Psoas muscle (tissue), 7 donors: ENCODE measurements at regions not wholly inside any gene's neighbourhood (a gene's known extent, or its start where the extent isn't known, plus 50 kb on each side); places are given as distances from the start of the nearest gene placed in this dataset.

Experiments used
- ATAC-seq, 4 donors: fragments of 200-7000 bp; cut with Tn5 transposase; one replicate each; pipeline ENCODE4 v1.9.1; 2020; ENCODE audit warnings: moderate library complexity in 3 of 4, mild to moderate bottlenecking in 2 of 4
- DNase-seq, 2 donors: peaks; one replicate each; pipeline ENCODE4 v3.0.0-alpha.2; 2020
- H3K27ac ChIP-seq: fragments of 200-600 bp; one replicate; pipeline ENCODE4 v1.8.0; 2022
- H3K27me3 ChIP-seq, 3 donors: fragments of 200-600 bp in 1 of 3; one replicate each; pipeline versions ENCODE4 v1.6.1 to v1.8.0; 2013 to 2022; ENCODE audit warnings: low read length in 2 of 3, mild to moderate bottlenecking in 2 of 3, moderate library complexity in 1 of 3; ENCODE audit not compliant: insufficient read depth in 3 of 3
- H3K36me3 ChIP-seq, 2 donors: fragments of 200-600 bp in 1 of 2; one replicate each; pipeline versions ENCODE4 v1.6.1 to v1.8.0; 2013 to 2022; ENCODE audit warnings: low read depth in 1 of 2, mild to moderate bottlenecking in 1 of 2, moderate library complexity in 1 of 2; ENCODE audit not compliant: insufficient read depth in 1 of 2
- H3K4me1 ChIP-seq: fragments of 200-600 bp; one replicate; pipeline ENCODE4 v1.8.0; 2022
- H3K4me3 ChIP-seq: fragments of 200-600 bp; one replicate; pipeline ENCODE4 v1.8.0; 2022; ENCODE audit warnings: mild to moderate bottlenecking
- H3K9me3 ChIP-seq: fragments of 200-600 bp; one replicate; pipeline ENCODE4 v1.8.0; 2022
- WGBS, 3 donors: extraction: QIAGEN DNeasy Blood & Tissue Kit; methylation state at CpG; one replicate each; pipeline versions ENCODE4 v1.1.6 to v1.1.7; 2013; 5-methylcytosine and 5-hydroxymethylcytosine counted together
- intact Hi-C, 2 donors: fragments of 100-400 bp; cut with DNase I; formaldehyde crosslinking; loops; one replicate each; pipeline versions ENCODE4 v1.11.0 to v1.14.2; 2022
- TF ChIP-seq, protein P1 (sequence below): fragments of 200-600 bp; IDR thresholded peaks from one replicate; pipeline ENCODE4 v1.8.0; 2022; ENCODE audit warnings: antibody characterized with exemption
- donor health status: healthy with polysubstance abuse.
- donor health status: DM: no; HTN: no; CAD: no; lungs with moderate emphysema.
- donor health status: Bipolar disorder and iron deficiency.
- donor health status: healthy.
- donor health status: DM: yes; HTN: yes; CAD: no.
- donor health status: DM: no; HTN: no; CAD: no.
- donor health status: DM: yes; HTN: yes; CAD: no.

DNA sequence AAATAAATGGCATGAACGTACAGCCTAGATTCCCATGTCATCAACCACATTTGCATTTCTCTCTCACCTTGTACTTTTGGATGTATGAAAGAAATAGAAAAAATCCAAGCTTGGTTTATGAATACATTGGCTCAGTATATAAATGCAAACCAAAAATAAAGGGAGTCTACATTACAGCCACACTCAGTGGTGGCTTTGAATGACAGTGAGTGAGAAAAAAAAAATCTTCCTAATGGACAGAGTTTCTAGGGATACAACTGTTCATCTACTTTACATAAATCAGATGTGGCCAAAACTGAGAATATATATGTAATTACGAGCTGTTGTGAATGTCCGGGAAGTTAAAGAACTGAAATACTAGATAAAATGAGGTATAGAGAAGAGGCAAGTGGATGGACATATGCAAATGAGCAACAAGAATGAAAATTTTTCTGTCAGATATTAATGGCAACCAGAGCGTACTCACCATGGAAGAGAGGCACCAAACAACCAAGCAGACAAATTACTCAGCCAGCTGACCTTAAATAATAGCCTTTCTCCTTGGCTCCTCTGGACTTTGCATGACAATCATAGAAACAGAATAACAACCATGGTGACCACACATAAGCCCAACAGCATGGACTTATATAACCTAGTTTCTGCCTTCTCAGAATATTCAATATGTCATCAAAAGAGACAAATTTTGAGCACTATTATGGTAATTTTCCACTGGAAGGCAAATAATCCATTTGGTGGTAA lies 1305.8 kb downstream of the OTOL1 start:
- no peak overlapping the region for H3K27ac ChIP-seq
- H3K9me3 ChIP-seq: no peaks in the 10 kb centered on the region
- no peaks in the 10 kb centered on the region for H3K4me1 ChIP-seq
- ATAC-seq: no peak
- 86 to 87% methylated on average over 4 of the region's 4 CpGs; no CpG with 5 or more reads in 1 of the 3 donors for WGBS, 3 donors
- no peak for DNase-seq
- intact Hi-C loops: no loop called here
- H3K4me3 ChIP-seq: no peak overlapping the region
- TF ChIP-seq, protein P1, sequence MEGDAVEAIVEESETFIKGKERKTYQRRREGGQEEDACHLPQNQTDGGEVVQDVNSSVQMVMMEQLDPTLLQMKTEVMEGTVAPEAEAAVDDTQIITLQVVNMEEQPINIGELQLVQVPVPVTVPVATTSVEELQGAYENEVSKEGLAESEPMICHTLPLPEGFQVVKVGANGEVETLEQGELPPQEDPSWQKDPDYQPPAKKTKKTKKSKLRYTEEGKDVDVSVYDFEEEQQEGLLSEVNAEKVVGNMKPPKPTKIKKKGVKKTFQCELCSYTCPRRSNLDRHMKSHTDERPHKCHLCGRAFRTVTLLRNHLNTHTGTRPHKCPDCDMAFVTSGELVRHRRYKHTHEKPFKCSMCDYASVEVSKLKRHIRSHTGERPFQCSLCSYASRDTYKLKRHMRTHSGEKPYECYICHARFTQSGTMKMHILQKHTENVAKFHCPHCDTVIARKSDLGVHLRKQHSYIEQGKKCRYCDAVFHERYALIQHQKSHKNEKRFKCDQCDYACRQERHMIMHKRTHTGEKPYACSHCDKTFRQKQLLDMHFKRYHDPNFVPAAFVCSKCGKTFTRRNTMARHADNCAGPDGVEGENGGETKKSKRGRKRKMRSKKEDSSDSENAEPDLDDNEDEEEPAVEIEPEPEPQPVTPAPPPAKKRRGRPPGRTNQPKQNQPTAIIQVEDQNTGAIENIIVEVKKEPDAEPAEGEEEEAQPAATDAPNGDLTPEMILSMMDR: no peak
- no peaks in the 10 kb centered on the region for H3K27me3 ChIP-seq
- no peaks in the 10 kb centered on the region for H3K36me3 ChIP-seq

DNA sequence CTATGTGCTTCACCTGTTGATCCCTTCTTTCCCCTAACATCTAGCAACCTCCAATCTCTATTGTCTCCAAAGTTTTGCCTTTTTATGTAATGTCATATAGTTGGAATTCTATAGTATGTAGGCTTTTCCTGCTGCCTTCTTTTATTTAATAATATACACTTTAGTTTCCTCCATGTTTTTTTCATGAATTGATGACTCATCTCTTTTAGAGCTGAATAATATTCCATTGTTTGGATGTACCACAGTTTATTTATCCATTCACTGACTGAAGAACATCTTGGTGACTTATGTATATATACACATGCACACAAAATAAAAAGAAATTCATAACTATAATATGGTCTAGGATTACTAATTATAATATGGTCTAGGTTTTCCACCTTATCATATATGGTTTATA lies 1314.2 kb downstream of the OTOL1 start:
- no peaks in the 10 kb centered on the region for H3K27me3 ChIP-seq
- no peak overlapping the region for H3K27ac ChIP-seq
- no peaks in the 10 kb centered on the region for H3K4me1 ChIP-seq
- intact Hi-C loops: no loop called here
- H3K9me3 ChIP-seq: no peaks in the 10 kb centered on the region
- H3K4me3 ChIP-seq: no peak overlapping the region
- TF ChIP-seq, protein P1: no peak
- DNase-seq (no peak), ATAC-seq (no peak)
- H3K36me3 ChIP-seq: no peaks in the 10 kb centered on the region

DNA sequence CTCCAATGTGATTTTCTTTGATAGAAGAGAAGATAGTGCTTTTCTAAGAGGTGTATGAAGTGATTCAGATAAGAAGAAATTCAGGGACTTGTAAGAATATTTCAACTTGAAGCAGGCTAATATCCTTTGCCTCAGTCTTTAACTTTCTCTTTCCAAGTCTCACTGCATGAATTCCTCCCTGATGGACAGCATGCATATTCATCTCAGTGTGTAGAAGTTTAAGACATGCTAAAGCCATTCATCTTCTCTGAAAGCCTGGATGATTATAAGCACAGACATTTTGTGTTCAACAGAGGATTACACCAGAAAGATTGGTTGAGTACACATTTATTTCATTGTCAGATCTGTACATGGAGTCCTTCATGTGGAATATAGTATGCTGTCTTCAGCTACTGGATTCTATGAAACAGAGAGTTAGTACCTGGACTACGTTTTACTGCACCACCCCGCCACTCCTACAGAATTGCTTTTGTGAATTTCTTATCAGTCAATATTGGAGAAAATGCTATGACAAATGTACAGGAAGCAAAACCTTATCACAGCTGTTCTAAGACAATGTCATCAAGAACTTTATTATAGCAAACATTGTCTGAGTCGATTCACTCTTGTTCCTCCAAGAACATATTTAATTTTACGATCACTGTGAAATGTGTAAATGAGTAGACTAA lies 1346.1 kb downstream of the OTOL1 start:
- H3K4me1 ChIP-seq: no peaks in the 10 kb centered on the region
- DNase-seq (no peak), ATAC-seq (no peak)
- TF ChIP-seq, protein P1: no peak
- no peaks in the 10 kb centered on the region for H3K9me3 ChIP-seq
- intact Hi-C loops: no loop called here
- H3K27me3 ChIP-seq: no peaks in the 10 kb centered on the region
- H3K36me3 ChIP-seq: no peaks in the 10 kb centered on the region
- WGBS, 3 donors: 92 to 94% methylated on average over 4 of the region's 4 CpGs; no CpG with 5 or more reads in 1 of the 3 donors
- H3K4me3 ChIP-seq: no peak overlapping the region
- H3K27ac ChIP-seq: no peak overlapping the region

DNA sequence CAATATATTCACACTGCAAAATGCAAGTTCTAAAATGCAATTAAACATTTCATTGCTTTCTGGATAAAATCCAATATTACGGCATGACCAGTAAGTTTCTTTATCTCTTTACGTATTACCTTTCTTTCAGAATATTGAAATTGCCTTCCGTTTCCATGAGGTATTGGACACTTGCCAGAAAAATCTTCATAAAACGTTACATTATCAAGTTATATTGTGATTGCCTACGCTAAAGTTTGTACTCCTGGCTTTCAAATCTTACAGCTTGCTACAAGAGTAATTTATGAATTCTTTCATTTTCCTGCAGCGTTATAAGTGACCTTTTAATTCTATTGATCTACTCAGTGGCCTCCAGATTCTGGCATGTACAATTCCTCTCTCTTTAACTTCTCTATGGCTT lies 1349.3 kb downstream of the OTOL1 start:
- DNase-seq (no peak), ATAC-seq (no peak)
- 66 to 69% methylated on average over 6 of the region's 6 CpGs; no CpG with 5 or more reads in 1 of the 3 donors for WGBS, 3 donors
- no peak overlapping the region for H3K27ac ChIP-seq
- TF ChIP-seq, protein P1: no peak
- H3K9me3 ChIP-seq: no peaks in the 10 kb centered on the region
- intact Hi-C loops: no loop called here
- H3K4me1 ChIP-seq: no peaks in the 10 kb centered on the region
- no peak overlapping the region for H3K4me3 ChIP-seq
- H3K27me3 ChIP-seq: no peaks in the 10 kb centered on the region
- no peaks in the 10 kb centered on the region for H3K36me3 ChIP-seq

DNA sequence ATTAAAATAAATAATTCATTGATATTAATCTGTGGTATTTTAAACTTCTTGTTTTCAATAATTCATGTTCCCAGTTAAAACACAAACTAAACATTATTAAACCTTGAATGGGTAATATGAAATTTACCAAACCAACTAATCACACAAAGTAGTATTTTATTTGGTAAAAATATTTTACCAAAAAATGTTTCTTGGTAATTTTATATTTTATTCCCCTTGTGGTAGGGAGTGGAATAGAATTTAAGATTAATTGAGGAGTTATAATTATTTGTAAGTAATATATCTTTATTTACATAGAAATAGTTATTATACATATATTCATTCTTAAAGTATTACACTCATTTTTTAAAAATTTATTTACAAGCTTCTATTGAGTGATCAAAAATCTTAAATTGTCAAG lies 1350.9 kb downstream of the OTOL1 start:
- DNase-seq (no peak), ATAC-seq (no peak)
- intact Hi-C loops: no loop called here
- Histone ChIP-seq H3K4me3 (no peak overlapping the region), H3K9me3 (no peaks in the 10 kb centered on the region), H3K27ac (no peak overlapping the region), H3K4me1 (no peaks in the 10 kb centered on the region), H3K36me3 (no peaks in the 10 kb centered on the region), H3K27me3 (no peaks in the 10 kb centered on the region)
- TF ChIP-seq, protein P1: no peak
